ENCODE measurements at regions not wholly inside any gene's neighbourhood (a gene's known extent, or its start where the extent isn't known, plus 50 kb on each side); places are given as distances from the start of the nearest gene placed in this dataset.
"Not testable (repeated sequence)": the region's sequence is repeated elsewhere in the genome, so short reads cannot be mapped to it uniquely, and the experiment has no call there.

DNA sequence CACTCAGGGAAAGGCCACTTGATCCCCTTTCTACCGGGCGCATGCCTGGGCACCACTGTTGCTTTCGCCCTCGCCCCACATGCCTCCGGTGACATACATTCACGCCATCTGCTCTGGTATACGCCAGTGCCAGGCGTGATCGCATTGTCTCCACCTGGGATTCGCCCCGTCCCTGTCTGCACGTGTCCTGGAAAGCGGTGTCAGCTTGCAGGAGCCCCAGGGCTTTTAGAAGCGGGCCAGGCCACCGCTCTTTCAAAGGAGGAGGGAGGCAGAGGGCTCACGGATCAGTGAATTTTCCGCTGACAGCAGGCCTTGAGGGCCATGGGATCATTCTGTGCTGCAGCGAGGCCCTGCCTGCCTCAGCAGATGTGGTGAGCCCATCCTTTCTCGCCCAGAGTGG lies 706.1 kb downstream of the KCNJ18 start:
- TF ChIP-seq, protein P1, sequence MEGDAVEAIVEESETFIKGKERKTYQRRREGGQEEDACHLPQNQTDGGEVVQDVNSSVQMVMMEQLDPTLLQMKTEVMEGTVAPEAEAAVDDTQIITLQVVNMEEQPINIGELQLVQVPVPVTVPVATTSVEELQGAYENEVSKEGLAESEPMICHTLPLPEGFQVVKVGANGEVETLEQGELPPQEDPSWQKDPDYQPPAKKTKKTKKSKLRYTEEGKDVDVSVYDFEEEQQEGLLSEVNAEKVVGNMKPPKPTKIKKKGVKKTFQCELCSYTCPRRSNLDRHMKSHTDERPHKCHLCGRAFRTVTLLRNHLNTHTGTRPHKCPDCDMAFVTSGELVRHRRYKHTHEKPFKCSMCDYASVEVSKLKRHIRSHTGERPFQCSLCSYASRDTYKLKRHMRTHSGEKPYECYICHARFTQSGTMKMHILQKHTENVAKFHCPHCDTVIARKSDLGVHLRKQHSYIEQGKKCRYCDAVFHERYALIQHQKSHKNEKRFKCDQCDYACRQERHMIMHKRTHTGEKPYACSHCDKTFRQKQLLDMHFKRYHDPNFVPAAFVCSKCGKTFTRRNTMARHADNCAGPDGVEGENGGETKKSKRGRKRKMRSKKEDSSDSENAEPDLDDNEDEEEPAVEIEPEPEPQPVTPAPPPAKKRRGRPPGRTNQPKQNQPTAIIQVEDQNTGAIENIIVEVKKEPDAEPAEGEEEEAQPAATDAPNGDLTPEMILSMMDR (IDR thresholded peaks at IDR 0.05), result not testable (repeated sequence)
- not testable (repeated sequence) for TF ChIP-seq POLR2A, POLR2AphosphoS5 (IDR thresholded peaks at IDR 0.05)
